Testis (tissue), 2 donors: ENCODE measurements at regions not wholly inside any gene's neighbourhood (a gene's known extent, or its start where the extent isn't known, plus 50 kb on each side); places are given as distances from the start of the nearest gene placed in this dataset.

Experiments
- DNase-seq: peaks from one replicate; pipeline ENCODE4 v3.0.0-alpha.2; 2019
- H3K27ac ChIP-seq, 2 donors: fragments of 200-600 bp; sonication (generic); one replicate each; pipeline ENCODE4 v1.5.1; 2019
- H3K27me3 ChIP-seq: fragments of 200-600 bp; sonication (generic); one replicate; pipeline ENCODE4 v1.5.1; 2019
- H3K36me3 ChIP-seq: fragments of 200-600 bp; sonication (generic); one replicate; pipeline ENCODE4 v1.5.1; 2017; ENCODE audit warnings: low read depth; ENCODE audit errors: missing control alignments
- H3K4me1 ChIP-seq: fragments of 200-600 bp; sonication (generic); one replicate; pipeline ENCODE4 v1.5.1; 2019
- H3K4me3 ChIP-seq, 2 donors: fragments of 200-600 bp; sonication (generic); one replicate each; pipeline ENCODE4 v1.5.1; 2017 to 2019
- H3K9me3 ChIP-seq: fragments of 200-600 bp; sonication (generic); one replicate; pipeline ENCODE4 v1.5.1; 2017
- POLR2A ChIP-seq: fragments of 450-650 bp; IDR thresholded peaks from one replicate; pipeline ENCODE4 v1.6.1; 2017; ENCODE audit warnings: antibody characterized with exemption, mild to moderate bottlenecking, moderate library complexity
- WGBS, 2 donors: methylation state at CpG; one replicate each; pipeline ENCODE4 v1.1.5; 2018; 5-methylcytosine and 5-hydroxymethylcytosine counted together
- intact Hi-C: fragments of 100-400 bp; cut with DNase I; formaldehyde crosslinking; loops from one replicate; pipeline ENCODE4 v1.15.1; 2023; ENCODE audit warnings: low total_unique reads
- TF ChIP-seq, protein P1 (sequence below), 3 experiments: fragments of 450-650 bp in 2 of 3; fragments of 200-600 bp in 1 of 3; sonication (generic) in 1 of 3; IDR thresholded peaks; one replicate each; pipeline ENCODE4 v1.5.1; 2016 to 2019; ENCODE audit warnings: antibody characterized with exemption in 3 of 3, mild to moderate bottlenecking in 2 of 3, moderate library complexity in 1 of 3

DNA sequence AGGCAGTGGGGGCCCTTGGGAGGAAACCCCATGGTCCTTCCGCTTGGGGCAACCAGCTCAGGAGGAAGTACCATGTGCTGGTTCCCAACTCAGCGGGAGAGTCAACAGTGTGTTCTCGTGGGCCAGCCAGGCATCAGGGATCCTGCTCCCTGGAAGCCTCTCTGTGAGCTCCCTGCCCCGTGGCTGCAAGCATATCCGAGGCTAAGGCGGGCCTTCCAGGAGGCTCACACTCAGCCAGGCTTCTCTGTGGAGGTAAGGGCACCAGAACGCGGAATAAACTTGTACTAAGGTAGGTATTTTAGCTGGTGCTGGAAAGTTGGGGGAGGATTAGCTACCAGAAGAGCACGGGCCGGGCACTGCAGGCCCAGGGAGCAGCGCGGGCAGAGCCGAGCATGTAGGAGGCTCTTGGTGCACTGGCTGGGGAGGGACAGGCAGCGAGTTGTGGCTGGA, 74.7 kb upstream of the POU3F1 start:
- H3K27ac ChIP-seq = no peak overlapping the region
- no peak overlapping the region for H3K4me3 ChIP-seq
- H3K9me3 ChIP-seq = no peaks in the 10 kb centered on the region
- H3K27me3 ChIP-seq = no peaks in the 10 kb centered on the region
- TF ChIP-seq, protein P1, sequence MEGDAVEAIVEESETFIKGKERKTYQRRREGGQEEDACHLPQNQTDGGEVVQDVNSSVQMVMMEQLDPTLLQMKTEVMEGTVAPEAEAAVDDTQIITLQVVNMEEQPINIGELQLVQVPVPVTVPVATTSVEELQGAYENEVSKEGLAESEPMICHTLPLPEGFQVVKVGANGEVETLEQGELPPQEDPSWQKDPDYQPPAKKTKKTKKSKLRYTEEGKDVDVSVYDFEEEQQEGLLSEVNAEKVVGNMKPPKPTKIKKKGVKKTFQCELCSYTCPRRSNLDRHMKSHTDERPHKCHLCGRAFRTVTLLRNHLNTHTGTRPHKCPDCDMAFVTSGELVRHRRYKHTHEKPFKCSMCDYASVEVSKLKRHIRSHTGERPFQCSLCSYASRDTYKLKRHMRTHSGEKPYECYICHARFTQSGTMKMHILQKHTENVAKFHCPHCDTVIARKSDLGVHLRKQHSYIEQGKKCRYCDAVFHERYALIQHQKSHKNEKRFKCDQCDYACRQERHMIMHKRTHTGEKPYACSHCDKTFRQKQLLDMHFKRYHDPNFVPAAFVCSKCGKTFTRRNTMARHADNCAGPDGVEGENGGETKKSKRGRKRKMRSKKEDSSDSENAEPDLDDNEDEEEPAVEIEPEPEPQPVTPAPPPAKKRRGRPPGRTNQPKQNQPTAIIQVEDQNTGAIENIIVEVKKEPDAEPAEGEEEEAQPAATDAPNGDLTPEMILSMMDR (IDR thresholded peaks at IDR 0.05) = no peak
- no peak for TF ChIP-seq POLR2A
- no peaks in the 10 kb centered on the region for H3K36me3 ChIP-seq
- no peaks in the 10 kb centered on the region for H3K4me1 ChIP-seq
- intact Hi-C loops = no loop called here
- 86 to 90% methylated on average over 14 of the region's 14 CpGs for WGBS, 2 donors
- no peak for DNase-seq

DNA sequence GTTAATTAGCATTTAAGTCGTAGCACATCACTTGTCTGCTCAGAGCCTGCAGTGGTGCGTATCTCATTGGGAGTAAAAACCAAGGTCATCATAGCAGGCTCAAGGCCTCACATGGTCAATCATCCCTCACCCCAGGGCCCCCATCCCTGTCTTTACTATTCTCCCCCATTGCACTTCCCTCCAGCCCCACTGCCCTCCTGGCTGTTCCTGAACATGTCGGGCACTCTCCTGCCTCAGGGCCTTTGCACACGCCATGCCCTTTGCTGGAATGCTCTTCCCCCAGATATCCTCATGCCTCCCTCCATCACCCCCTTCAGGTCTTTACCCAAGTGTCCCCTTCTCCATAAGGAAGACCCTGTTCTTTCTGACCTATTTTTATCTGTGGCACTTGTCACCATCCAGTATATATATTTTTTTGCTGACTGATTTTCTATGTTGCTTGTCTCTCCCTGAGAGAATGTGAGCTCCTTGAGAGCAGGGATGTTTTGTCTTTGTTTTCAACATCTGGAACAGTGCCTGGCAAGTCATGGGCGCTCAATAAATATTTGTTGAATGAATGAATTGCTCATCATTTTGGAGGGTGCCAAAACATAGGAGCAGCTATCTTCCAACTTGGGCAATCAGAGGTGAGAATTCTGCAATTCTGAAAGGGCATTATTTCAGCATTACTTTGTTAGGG, 74.1 kb upstream of the POU3F1 start:
- no peak overlapping the region for H3K27ac ChIP-seq
- H3K4me3 ChIP-seq = no peak overlapping the region
- no peaks in the 10 kb centered on the region for H3K27me3 ChIP-seq
- WGBS, 2 donors = 83 to 85% methylated on average over 5 of the region's 5 CpGs
- intact Hi-C loops = no loop called here
- TF ChIP-seq, protein P1 (IDR thresholded peaks at IDR 0.05) = no peak
- no peak for TF ChIP-seq POLR2A
- H3K36me3 ChIP-seq = no peaks in the 10 kb centered on the region
- H3K9me3 ChIP-seq = no peaks in the 10 kb centered on the region
- no peaks in the 10 kb centered on the region for H3K4me1 ChIP-seq
- no peak for DNase-seq

DNA sequence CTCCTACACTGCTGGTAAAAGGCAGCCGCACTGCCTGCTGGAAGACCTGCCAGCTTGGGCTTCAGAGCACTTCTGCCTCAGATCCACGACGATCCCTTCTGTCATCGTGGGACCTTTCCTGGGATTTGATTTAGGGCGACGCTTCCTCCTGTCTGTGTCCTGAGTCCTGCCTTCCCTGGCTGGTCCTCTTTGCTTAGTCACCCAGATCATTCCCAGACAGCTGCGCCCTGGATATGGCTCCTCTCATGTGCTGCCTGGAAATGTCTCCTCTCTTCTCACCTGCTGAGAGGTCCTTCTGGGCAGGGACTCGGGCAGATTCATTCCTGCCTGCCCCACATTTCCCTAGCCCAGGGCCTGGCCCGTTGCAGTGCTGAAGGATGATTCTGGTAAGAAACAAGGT, 72.4 kb upstream of the POU3F1 start:
- Histone ChIP-seq H3K4me3 (no peak overlapping the region), H3K36me3 (no peaks in the 10 kb centered on the region), H3K4me1 (no peaks in the 10 kb centered on the region), H3K27me3 (no peaks in the 10 kb centered on the region), H3K27ac (no peak overlapping the region), H3K9me3 (no peaks in the 10 kb centered on the region)
- TF ChIP-seq, protein P1 (IDR thresholded peaks at IDR 0.05) = no peak
- TF ChIP-seq POLR2A = no peak
- no peak for DNase-seq
- intact Hi-C loops = no loop called here
- 75 to 85% methylated on average over 9 of the region's 9 CpGs for WGBS, 2 donors

DNA sequence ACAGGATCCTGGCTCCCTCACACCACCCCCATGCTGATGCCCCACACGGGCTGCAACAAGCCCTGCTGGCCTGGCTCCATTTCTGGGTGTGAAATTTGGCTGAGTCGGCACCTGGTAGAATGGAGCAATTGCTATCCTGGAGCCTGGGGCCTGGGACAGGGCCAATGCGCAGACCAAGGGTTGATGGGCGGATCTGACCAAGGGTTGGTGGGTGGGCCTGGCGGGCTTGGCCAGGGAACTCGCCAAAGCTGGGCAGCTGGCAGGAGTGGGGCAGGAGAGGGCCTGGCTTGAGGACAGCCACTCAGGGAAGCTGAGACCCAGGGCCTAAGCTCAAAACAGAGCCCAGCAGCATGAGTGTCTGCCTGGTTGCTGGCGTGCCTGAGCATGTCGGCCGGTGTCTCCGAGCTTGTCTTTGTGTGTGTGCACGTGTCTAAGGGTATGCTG, 70.9 kb upstream of the POU3F1 start:
- peaks cover 5% of the 10 kb centered on the region for H3K4me1 ChIP-seq
- TF ChIP-seq, protein P1 (IDR thresholded peaks at IDR 0.05) = no peak
- no peak for TF ChIP-seq POLR2A
- H3K9me3 ChIP-seq = no peaks in the 10 kb centered on the region
- WGBS, 2 donors = 93 to 100% methylated on average over 1 to 11 of the region's 11 CpGs
- H3K27ac ChIP-seq = no peak overlapping the region
- H3K36me3 ChIP-seq = no peaks in the 10 kb centered on the region
- no peak for DNase-seq
- intact Hi-C loops = no loop called here
- no peaks in the 10 kb centered on the region for H3K27me3 ChIP-seq
- no peak overlapping the region for H3K4me3 ChIP-seq

DNA sequence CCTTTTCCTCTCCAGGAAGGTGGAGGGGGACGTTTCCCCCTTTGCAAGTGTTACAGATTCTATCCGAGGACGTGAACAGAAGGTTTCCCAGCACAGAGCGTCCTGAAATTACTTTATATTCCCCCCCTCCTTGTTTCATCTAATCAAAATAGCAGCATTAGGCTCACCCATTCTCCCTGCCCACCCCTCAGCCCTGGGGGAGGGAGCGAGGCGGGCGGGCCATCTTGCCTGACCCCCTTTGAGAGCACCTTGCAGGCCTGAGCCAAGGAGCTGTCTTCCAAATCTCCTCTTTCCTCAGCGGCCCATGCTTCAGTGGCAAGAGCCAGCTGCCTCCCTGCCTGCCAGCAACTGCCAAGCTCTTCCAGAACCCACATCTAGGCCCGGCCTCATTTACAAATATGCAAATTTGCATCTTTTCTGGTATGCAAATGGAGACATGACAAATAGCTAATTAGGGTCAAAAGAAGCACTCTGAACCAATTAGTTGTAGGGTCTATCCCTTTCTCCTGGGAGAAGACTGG, 69.1 kb upstream of the POU3F1 start:
- 76 to 89% methylated on average over 8 to 9 of the region's 9 CpGs for WGBS, 2 donors
- TF ChIP-seq POLR2A = no peak
- TF ChIP-seq, protein P1 (IDR thresholded peaks at IDR 0.05) = no peak
- Histone ChIP-seq H3K4me1 (peaks cover 13% of the 10 kb centered on the region), H3K27ac (no peak overlapping the region), H3K9me3 (no peaks in the 10 kb centered on the region), H3K36me3 (no peaks in the 10 kb centered on the region), H3K4me3 (no peak overlapping the region), H3K27me3 (no peaks in the 10 kb centered on the region)
- intact Hi-C loops = no loop called here
- DNase-seq = no peak
